Activated CD8-positive, alpha-beta memory T cell treated with anti-CD3 and anti-CD28 coated beads, Interleukin-2, amount 10 ng/mL, durations not matched to agents 7 days and 5 days (primary cell): ENCODE measurements at regions not wholly inside any gene's neighbourhood (a gene's known extent, or its start where the extent isn't known, plus 50 kb on each side); places are given as distances from the start of the nearest gene placed in this dataset.
"Not testable (repeated sequence)": the region's sequence is repeated elsewhere in the genome, so short reads cannot be mapped to it uniquely, and the experiment has no call there.

ENCODE experiments used
- ATAC-seq: fragments of 150-1000 bp; cut with Tn5 transposase; one replicate; pipeline ENCODE4 v1.10.0; 2021; ENCODE audit warnings: moderate library complexity
- CTCF ChIA-PET: fragments of 350-600 bp; sonication (Branson Sonifier 250); formaldehyde crosslinking; loops from one replicate; lab custom pipeline; 2021; ENCODE audit warnings: antibody characterized with exemption; lab: Charles Lee
- DNase-seq: peaks from one replicate; pipeline ENCODE4 v3.0.0-alpha.2; 2020
- H3K27ac Mint-ChIP-seq: one replicate; pipeline ENCODE4 v1.8.0; 2021; ENCODE audit warnings: mild to moderate bottlenecking, mixed read lengths
- H3K27me3 Mint-ChIP-seq: one replicate; pipeline ENCODE4 v1.8.0; 2021; ENCODE audit warnings: mixed read lengths
- H3K36me3 Mint-ChIP-seq: one replicate; pipeline ENCODE4 v1.8.0; 2021; ENCODE audit warnings: mild to moderate bottlenecking, mixed read lengths
- H3K4me1 Mint-ChIP-seq: one replicate; pipeline ENCODE4 v1.8.0; 2021; ENCODE audit warnings: mixed read lengths
- H3K4me3 Mint-ChIP-seq: one replicate; pipeline ENCODE4 v1.8.0; 2021; ENCODE audit warnings: mild to moderate bottlenecking, moderate library complexity, mixed read lengths
- H3K9me3 Mint-ChIP-seq: one replicate; pipeline ENCODE4 v1.8.0; 2022; ENCODE audit warnings: low read depth, mixed read lengths

DNA sequence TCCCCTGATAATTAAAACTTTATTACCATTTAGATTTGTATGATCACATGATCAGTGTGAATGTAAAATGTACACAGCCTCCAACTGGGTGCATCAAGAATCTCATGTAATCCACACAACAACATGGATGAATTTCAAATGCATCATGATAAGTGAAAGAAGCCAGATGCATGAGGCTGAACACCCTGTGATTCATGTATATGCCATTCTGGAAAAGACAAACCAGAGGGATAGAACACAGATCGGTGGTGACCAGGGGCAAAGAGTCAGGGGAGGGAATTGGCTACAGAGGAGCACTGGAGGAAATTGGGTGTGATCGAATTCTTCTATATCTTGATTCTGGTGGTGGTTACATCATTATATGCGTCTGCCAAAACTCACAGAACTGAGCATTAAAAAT is 170.7 kb upstream of the SLC24A3 start:
- DNase-seq (no peak), ATAC-seq (no peak)
- H3K4me1 Mint-ChIP-seq, result no peaks in the 10 kb centered on the region
- no peaks in the 10 kb centered on the region for H3K9me3 Mint-ChIP-seq
- CTCF ChIA-PET, result no interaction called here
- no peak overlapping the region for H3K4me3 Mint-ChIP-seq
- no peaks in the 10 kb centered on the region for H3K36me3 Mint-ChIP-seq
- H3K27ac Mint-ChIP-seq, result no peak overlapping the region
- H3K27me3 Mint-ChIP-seq, result no peaks in the 10 kb centered on the region

GRCh38 chr20:19045371-19045770 is 167.1 kb upstream of the SLC24A3 start:
- Mint-ChIP-seq H3K4me3 (no peak overlapping the region), H3K4me1 (no peaks in the 10 kb centered on the region), H3K27me3 (no peaks in the 10 kb centered on the region), H3K27ac (no peak overlapping the region), H3K36me3 (no peaks in the 10 kb centered on the region), H3K9me3 (no peaks in the 10 kb centered on the region)
- ATAC-seq (no peak), DNase-seq (no peak)
- CTCF ChIA-PET, result no interaction called here

- DNase-seq (no peak), ATAC-seq (no peak)
- Mint-ChIP-seq H3K4me3 (no peak overlapping the region), H3K36me3 (no peaks in the 10 kb centered on the region), H3K27me3 (no peaks in the 10 kb centered on the region), H3K4me1 (no peaks in the 10 kb centered on the region), H3K27ac (no peak overlapping the region), H3K9me3 (no peaks in the 10 kb centered on the region)
- CTCF ChIA-PET, result no interaction called here
Measured at GRCh38 chr20:19047040-19047950, 165.1 kb upstream of the SLC24A3 start.

DNA sequence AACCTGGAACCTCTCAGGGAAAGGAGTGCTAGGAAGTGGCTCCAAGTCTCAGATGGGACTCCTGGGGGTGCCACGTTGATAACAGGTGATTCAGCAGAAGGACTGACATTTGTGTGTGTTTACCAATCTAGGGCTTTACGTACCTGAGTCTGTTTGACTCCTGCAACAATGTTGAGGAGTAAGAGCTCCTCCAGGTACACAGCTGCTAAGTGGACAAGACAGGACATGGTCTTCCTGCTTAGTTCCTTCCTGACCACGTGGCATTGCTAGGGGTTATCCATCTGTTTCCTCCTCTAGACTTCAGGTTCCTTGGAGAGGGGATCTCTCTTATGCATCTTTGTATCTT is 164.5 kb upstream of the SLC24A3 start:
- Mint-ChIP-seq H3K27ac (no peak overlapping the region), H3K36me3 (no peaks in the 10 kb centered on the region), H3K9me3 (no peaks in the 10 kb centered on the region), H3K4me3 (no peak overlapping the region), H3K27me3 (no peaks in the 10 kb centered on the region), H3K4me1 (no peaks in the 10 kb centered on the region)
- CTCF ChIA-PET, result no interaction called here
- DNase-seq, result no peak
- ATAC-seq, result no peak

- ATAC-seq, result no peak
- H3K4me1 Mint-ChIP-seq, result no peaks in the 10 kb centered on the region
- H3K4me3 Mint-ChIP-seq, result no peak overlapping the region
- CTCF ChIA-PET, result no interaction called here
- H3K36me3 Mint-ChIP-seq, result no peaks in the 10 kb centered on the region
- H3K27ac Mint-ChIP-seq, result no peak overlapping the region
- DNase-seq, result no peak
- no peaks in the 10 kb centered on the region for H3K27me3 Mint-ChIP-seq
- no peaks in the 10 kb centered on the region for H3K9me3 Mint-ChIP-seq
Measured at GRCh38 chr20:19048995-19049501, 163.4 kb upstream of the SLC24A3 start.

DNA sequence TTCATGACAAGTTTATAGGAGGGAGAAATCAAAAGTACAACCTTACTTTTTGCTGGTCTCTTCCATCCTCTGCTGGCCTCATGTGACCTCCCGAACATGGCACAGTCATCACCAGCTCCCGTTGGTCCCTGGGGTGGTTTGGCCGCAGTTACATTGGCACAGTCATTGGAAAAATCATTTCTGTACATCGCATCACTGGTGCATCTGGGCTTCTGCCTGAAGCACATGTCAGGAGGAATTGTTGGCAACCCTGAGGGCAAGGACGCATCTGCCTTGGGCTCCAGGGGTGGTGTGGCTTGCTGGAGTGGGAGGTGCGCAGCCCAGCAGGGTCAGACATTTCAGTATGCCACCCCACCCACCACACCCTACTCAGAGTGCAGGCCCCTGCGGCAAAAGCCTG is 162.9 kb upstream of the SLC24A3 start:
- Mint-ChIP-seq H3K27ac (no peak overlapping the region), H3K9me3 (no peaks in the 10 kb centered on the region), H3K36me3 (no peaks in the 10 kb centered on the region), H3K27me3 (no peaks in the 10 kb centered on the region), H3K4me1 (no peaks in the 10 kb centered on the region), H3K4me3 (no peak overlapping the region)
- CTCF ChIA-PET, result no interaction called here
- no peak for DNase-seq
- ATAC-seq, result no peak

DNA sequence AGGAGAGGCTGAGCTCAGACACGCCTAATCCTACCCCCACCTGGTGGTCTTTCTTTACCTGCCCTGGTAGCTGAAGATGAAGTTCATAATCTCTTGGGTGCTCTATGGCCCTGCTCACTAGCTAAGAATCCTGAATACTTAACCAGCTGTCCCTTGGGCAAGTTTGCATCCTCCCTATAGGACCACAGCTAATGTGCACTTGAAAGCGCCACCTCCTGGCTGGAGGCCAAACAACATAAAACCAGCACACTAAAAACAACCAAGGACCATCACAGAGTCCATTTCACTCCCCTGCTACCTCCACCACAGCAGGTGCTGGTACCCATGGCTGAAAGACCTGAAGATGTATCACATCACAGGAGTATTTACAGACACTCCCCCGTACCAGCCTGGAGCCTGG is 155.5 kb upstream of the SLC24A3 start:
- Mint-ChIP-seq H3K27ac (no peak overlapping the region), H3K36me3 (no peaks in the 10 kb centered on the region), H3K27me3 (no peaks in the 10 kb centered on the region), H3K9me3 (peaks cover 2% of the 10 kb centered on the region), H3K4me3 (no peak overlapping the region), H3K4me1 (no peaks in the 10 kb centered on the region)
- DNase-seq, result no peak
- ATAC-seq, result no peak
- CTCF ChIA-PET, result interaction anchor here (1.6 kb wide), 1 partner anchor 425 kb away, joined by 4 read pairs; no protein-coding TSS in a partner anchor

GRCh38 chr20:19064788-19065187 is 147.7 kb upstream of the SLC24A3 start:
- H3K27me3 Mint-ChIP-seq, H3K27ac Mint-ChIP-seq, CTCF ChIA-PET, H3K4me1 Mint-ChIP-seq, ATAC-seq, H3K36me3 Mint-ChIP-seq, H3K9me3 Mint-ChIP-seq, H3K4me3 Mint-ChIP-seq, DNase-seq: not testable (repeated sequence)

GRCh38 chr20:19067986-19068385 is 144.5 kb upstream of the SLC24A3 start:
- H3K27ac Mint-ChIP-seq, result no peak overlapping the region
- H3K36me3 Mint-ChIP-seq, result no peaks in the 10 kb centered on the region
- H3K4me1 Mint-ChIP-seq, result no peaks in the 10 kb centered on the region
- H3K9me3 Mint-ChIP-seq, result peaks cover 8% of the 10 kb centered on the region
- CTCF ChIA-PET, result no interaction called here
- no peaks in the 10 kb centered on the region for H3K27me3 Mint-ChIP-seq
- no peak for ATAC-seq
- no peak overlapping the region for H3K4me3 Mint-ChIP-seq
- DNase-seq, result no peak

DNA sequence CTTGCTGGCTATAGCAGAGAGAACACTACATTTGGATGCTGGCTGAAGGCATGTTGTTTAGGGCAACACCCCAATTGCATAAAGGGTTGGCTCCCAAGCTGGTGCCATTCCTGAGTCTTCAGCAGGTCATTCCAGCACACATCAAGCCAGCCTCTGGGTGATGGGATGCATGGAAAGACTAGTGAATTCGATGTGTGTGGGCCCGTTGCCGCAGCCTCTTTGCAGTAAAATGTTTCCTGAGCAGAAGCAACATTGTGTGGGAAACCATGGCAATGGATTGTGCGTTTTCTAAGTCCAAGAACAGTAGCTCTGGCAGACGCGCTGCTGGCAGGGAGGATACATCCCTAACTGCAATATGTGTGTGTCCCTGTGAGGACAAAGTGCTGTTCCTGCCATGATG is 142.4 kb upstream of the SLC24A3 start:
- DNase-seq (no peak), ATAC-seq (no peak)
- CTCF ChIA-PET, result no interaction called here
- H3K36me3 Mint-ChIP-seq, result no peaks in the 10 kb centered on the region
- no peak overlapping the region for H3K4me3 Mint-ChIP-seq
- no peaks in the 10 kb centered on the region for H3K27me3 Mint-ChIP-seq
- H3K27ac Mint-ChIP-seq, result no peak overlapping the region
- H3K4me1 Mint-ChIP-seq, result peaks cover 7% of the 10 kb centered on the region
- H3K9me3 Mint-ChIP-seq, result no peaks in the 10 kb centered on the region

DNA sequence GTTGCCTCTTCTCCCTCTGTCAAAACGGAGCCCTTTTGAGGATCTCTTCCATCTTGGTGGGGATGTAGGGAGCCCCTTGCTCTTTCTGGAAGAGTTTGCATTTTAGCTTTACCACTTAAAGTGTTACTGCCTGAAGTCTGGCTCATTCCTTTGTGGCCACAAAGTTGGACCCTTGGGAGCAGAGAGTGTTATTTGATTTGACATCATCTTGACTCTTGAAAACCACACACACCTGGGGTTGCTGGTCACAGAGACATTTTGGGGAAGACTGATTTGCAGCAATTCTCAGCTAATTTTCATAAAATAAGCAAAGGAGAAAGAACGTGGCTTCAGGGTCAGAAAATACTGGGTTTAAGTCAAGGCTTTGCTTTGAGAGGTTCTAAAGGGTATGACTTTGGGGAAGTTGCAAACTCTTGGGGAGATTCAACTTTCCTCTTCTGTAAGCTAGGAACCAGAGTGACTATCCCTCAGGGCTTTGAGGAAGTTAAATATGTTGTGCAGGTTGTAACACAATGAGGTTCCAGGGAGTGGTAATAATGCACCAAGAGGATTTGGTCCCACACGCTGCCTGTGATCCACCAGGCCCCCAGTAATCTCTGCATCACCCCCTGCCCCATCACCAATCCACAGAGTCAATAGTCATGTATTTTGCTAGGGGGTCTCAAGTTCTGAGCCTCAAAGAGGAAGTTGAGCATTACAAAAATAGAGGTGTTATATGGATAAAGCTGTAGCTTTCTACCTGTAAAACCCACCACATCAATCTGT is 141.6 kb upstream of the SLC24A3 start:
- Mint-ChIP-seq H3K9me3 (no peaks in the 10 kb centered on the region), H3K4me1 (peaks cover 9% of the 10 kb centered on the region), H3K4me3 (no peak overlapping the region), H3K27me3 (no peaks in the 10 kb centered on the region), H3K27ac (no peak overlapping the region), H3K36me3 (no peaks in the 10 kb centered on the region)
- CTCF ChIA-PET, result no interaction called here
- ATAC-seq (no peak), DNase-seq (no peak)

GRCh38 chr20:19071446-19071725 is 141.1 kb upstream of the SLC24A3 start:
- CTCF ChIA-PET, result no interaction called here
- Mint-ChIP-seq H3K27me3 (no peaks in the 10 kb centered on the region), H3K36me3 (no peaks in the 10 kb centered on the region), H3K27ac (no peak overlapping the region), H3K4me1 (peaks cover 9% of the 10 kb centered on the region), H3K4me3 (no peak overlapping the region), H3K9me3 (no peaks in the 10 kb centered on the region)
- DNase-seq (no peak), ATAC-seq (no peak)

DNA sequence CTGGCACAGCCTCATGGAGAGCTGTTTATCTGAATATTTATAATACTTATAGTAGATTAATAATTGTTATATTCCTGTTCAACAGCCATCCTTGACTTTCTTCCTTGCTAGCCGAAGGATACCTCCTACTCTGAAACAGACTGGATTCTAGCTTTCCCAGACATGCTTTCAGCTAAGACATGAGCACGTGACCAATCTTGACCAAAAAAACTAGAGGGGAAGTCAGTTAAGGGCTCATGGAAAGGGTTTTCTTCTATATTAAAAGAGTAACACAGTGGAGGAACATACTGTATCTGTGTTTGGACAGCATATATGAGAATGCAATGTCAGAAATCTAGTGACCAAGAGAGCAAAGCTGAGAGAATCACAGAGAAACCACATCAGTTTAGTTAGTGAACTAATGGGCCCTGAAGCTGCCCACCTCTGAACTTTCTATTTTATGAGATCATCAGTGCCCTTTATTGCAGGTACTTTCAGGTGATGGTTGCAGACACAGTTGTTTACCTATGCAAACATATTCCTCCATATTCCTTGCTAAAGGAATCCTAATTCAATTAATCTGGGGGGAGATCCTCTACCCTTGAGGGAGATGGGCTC is 140.4 kb upstream of the SLC24A3 start:
- H3K27me3 Mint-ChIP-seq, result no peaks in the 10 kb centered on the region
- CTCF ChIA-PET, result no interaction called here
- H3K27ac Mint-ChIP-seq, result no peak overlapping the region
- H3K9me3 Mint-ChIP-seq, result no peaks in the 10 kb centered on the region
- H3K4me1 Mint-ChIP-seq, result peaks cover 9% of the 10 kb centered on the region
- no peak overlapping the region for H3K4me3 Mint-ChIP-seq
- DNase-seq, result no peak
- no peaks in the 10 kb centered on the region for H3K36me3 Mint-ChIP-seq
- no peak for ATAC-seq

GRCh38 chr20:19072988-19073387 is 139.5 kb upstream of the SLC24A3 start:
- ATAC-seq (no peak), DNase-seq (no peak)
- Mint-ChIP-seq H3K9me3 (no peaks in the 10 kb centered on the region), H3K27me3 (no peaks in the 10 kb centered on the region), H3K27ac (no peak overlapping the region), H3K4me3 (no peak overlapping the region), H3K4me1 (peaks cover 9% of the 10 kb centered on the region), H3K36me3 (no peaks in the 10 kb centered on the region)
- CTCF ChIA-PET, result no interaction called here
